CD4-positive, CD25-positive, alpha-beta regulatory T cell (primary cell): ENCODE measurements at regions not wholly inside any gene's neighbourhood (a gene's known extent, or its start where the extent isn't known, plus 50 kb on each side); places are given as distances from the start of the nearest gene placed in this dataset.

Experiments used
- ATAC-seq, 2 donors: fragments of 150-1000 bp; cut with Tn5 transposase; one replicate each; pipeline ENCODE4 v1.10.0; 2021; ENCODE audit warnings: low read depth in 2 of 2, moderate number of reproducible peaks in 2 of 2, moderate library complexity in 1 of 2
- DNase-seq, 3 donors: peaks; one replicate each; pipeline versions ENCODE4 v3.0.0 to v3.0.0-alpha.2; 2012 to 2022; ENCODE audit warnings: mixed read lengths in 1 of 3
- H3K27ac ChIP-seq: one replicate; pipeline ENCODE4 v1.7.0; 2013; ENCODE audit warnings: mild to moderate bottlenecking, low read length; ENCODE audit not compliant: insufficient read depth, poor library complexity, severe bottlenecking
- H3K27me3 ChIP-seq: one replicate; pipeline ENCODE4 v1.7.0; 2013; ENCODE audit warnings: low read length; ENCODE audit not compliant: control insufficient read depth, insufficient read depth
- H3K36me3 ChIP-seq: one replicate; pipeline ENCODE4 v1.7.0; 2013; ENCODE audit warnings: mild to moderate bottlenecking, low read length, moderate library complexity; ENCODE audit not compliant: control insufficient read depth, insufficient read depth
- H3K4me1 ChIP-seq: 2 replicates; pipeline ENCODE4 v1.7.0; 2013; ENCODE audit warnings: mild to moderate bottlenecking, low read length; ENCODE audit not compliant: insufficient read depth, control insufficient read depth, poor library complexity, severe bottlenecking
- H3K4me3 ChIP-seq: one replicate; pipeline ENCODE4 v1.7.0; 2013; ENCODE audit warnings: low read depth, mild to moderate bottlenecking, low read length, moderate library complexity
- H3K9me3 ChIP-seq, 2 experiments: 1 replicate in 1 of 2; 2 replicates in 1 of 2; pipeline ENCODE4 v1.7.0; 2013; ENCODE audit warnings: low read length in 2 of 2, mild to moderate bottlenecking in 1 of 2, moderate library complexity in 1 of 2; ENCODE audit not compliant: control insufficient read depth in 2 of 2
- H3K27ac Mint-ChIP-seq, 3 donors: one replicate each; pipeline ENCODE4 v1.8.0; 2020 to 2022; ENCODE audit warnings: mild to moderate bottlenecking in 3 of 3, mixed read lengths in 3 of 3, moderate library complexity in 2 of 3
- H3K27me3 Mint-ChIP-seq: one replicate; pipeline ENCODE4 v1.8.0; 2022; ENCODE audit warnings: mild to moderate bottlenecking, mixed read lengths
- H3K36me3 Mint-ChIP-seq: one replicate; pipeline ENCODE4 v1.8.0; 2020; ENCODE audit warnings: mixed read lengths
- H3K4me1 Mint-ChIP-seq, 4 donors: one replicate each; pipeline ENCODE4 v1.8.0; 2020 to 2022; ENCODE audit warnings: mixed read lengths in 4 of 4, mild to moderate bottlenecking in 1 of 4
- H3K4me3 Mint-ChIP-seq, 4 donors: one replicate each; pipeline ENCODE4 v1.8.0; 2020 to 2022; ENCODE audit warnings: mild to moderate bottlenecking in 4 of 4, mixed read lengths in 4 of 4, moderate library complexity in 3 of 4
- H3K9me3 Mint-ChIP-seq, 7 donors: one replicate each; pipeline ENCODE4 v1.8.0; 2020 to 2022; ENCODE audit warnings: mixed read lengths in 7 of 7, mild to moderate bottlenecking in 3 of 7, moderate library complexity in 2 of 7

DNA sequence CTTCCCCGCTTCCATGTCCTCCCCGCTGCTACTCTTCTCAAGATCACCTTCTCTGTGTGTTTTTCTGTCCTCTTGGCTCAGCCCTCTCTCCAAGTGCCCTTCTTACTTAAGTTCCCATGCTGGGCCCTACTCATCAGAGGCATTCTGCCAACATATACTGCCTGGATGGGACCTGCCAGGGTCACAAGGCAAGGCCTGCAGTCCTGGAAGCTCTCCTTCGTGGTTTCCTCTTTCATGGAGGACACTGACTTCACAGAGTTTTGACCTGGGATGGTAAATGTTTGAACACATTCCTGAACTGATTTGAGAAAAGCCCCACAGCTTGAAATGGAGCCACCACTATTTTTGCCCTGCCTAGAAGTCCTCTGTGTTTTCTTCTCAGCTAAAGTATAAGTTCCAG is 140.9 kb downstream of the TMEM30B start:
- Mint-ChIP-seq H3K4me3 (no peak overlapping the region), H3K27ac (peak overlapping the region in 1 of 3 donors; percentile 49), H3K27me3 (peaks cover 19% of the 10 kb centered on the region), H3K4me1 (no peaks in the 10 kb centered on the region), H3K9me3 (peaks cover 0 to 27% (median 12%) of the 10 kb centered on the region in 7 donors), H3K36me3 (peaks cover 5% of the 10 kb centered on the region)
- H3K9me3 ChIP-seq = peaks cover 12 to 15% of the 10 kb centered on the region in 2 experiments
- H3K4me1 ChIP-seq = no peaks in the 10 kb centered on the region
- no peaks in the 10 kb centered on the region for H3K27me3 ChIP-seq
- DNase-seq (no peak), ATAC-seq (no peak)
- no peak overlapping the region for H3K27ac ChIP-seq
- no peak overlapping the region for H3K4me3 ChIP-seq
- H3K36me3 ChIP-seq = no peaks in the 10 kb centered on the region

DNA sequence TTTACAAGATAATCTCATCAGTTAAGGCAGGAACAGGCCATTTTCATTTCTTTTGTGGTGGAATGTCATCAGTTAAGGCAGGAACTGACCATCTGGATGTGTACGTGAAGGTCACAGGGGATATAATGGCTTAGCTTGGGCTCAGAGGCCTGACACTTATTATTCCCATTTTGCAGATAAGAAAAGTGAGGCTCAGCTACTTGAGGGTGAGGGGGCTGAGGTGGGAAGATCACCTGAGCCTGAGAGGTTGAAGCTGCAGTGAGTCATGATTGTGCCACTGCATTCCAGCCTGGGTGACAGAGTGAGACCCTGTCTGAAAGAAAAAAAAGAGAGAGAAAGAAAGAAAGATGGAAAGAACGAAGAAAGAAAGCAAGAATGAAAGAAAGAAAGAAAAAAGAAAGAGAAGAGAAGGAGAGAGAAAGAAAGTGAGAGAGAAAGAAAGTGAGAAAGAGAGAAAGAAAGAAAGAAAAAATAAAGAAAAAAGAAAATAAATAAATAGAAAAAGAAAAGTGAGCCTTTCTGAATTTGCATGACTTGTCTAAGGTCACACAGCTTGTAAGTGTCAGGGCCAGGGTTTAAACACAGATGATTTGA is 142.0 kb downstream of the TMEM30B start:
- no peak overlapping the region for H3K27ac ChIP-seq
- Mint-ChIP-seq H3K36me3 (peaks cover 5% of the 10 kb centered on the region), H3K27me3 (peaks cover 15% of the 10 kb centered on the region), H3K4me3 (no peak overlapping the region), H3K9me3 (peaks cover 0 to 20% (median 9%) of the 10 kb centered on the region in 7 donors), H3K27ac (no peak overlapping the region), H3K4me1 (no peaks in the 10 kb centered on the region)
- no peak overlapping the region for H3K4me3 ChIP-seq
- DNase-seq = no peak
- no peaks in the 10 kb centered on the region for H3K36me3 ChIP-seq
- peaks cover 4 to 11% of the 10 kb centered on the region in 2 experiments for H3K9me3 ChIP-seq
- no peaks in the 10 kb centered on the region for H3K27me3 ChIP-seq
- ATAC-seq = no peak
- no peaks in the 10 kb centered on the region for H3K4me1 ChIP-seq

DNA sequence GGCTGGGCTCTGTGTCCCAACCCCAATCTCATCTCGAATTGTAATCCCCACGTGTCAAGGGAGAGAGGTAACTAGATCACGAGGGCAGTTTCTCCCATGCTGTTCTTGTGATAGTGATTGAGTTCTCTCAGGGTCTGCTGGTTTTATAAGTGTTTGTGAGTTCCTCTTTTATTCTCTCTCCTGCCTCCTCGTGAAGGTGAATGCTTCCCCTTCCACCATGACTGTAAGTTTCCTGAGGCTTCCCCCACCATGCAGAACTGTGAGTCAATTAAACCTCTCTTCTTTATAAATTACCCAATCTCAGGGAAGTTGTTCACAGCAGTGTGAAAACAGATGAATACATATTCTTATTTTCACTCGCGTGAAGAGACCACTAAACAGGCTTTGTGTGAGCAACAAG is 148.2 kb downstream of the TMEM30B start:
- H3K27me3 Mint-ChIP-seq = peaks cover 9% of the 10 kb centered on the region
- H3K27ac Mint-ChIP-seq = no peak overlapping the region
- no peak overlapping the region for H3K4me3 ChIP-seq
- no peak for ATAC-seq
- H3K4me1 Mint-ChIP-seq = no peaks in the 10 kb centered on the region
- H3K27me3 ChIP-seq = no peaks in the 10 kb centered on the region
- no peaks in the 10 kb centered on the region for H3K9me3 ChIP-seq
- no peak for DNase-seq
- H3K4me3 Mint-ChIP-seq = no peak overlapping the region
- no peaks in the 10 kb centered on the region for H3K36me3 ChIP-seq
- H3K9me3 Mint-ChIP-seq = peaks cover 0 to 9% (median 1%) of the 10 kb centered on the region in 7 donors
- peaks cover 5% of the 10 kb centered on the region for H3K36me3 Mint-ChIP-seq
- no peak overlapping the region for H3K27ac ChIP-seq
- no peaks in the 10 kb centered on the region for H3K4me1 ChIP-seq

DNA sequence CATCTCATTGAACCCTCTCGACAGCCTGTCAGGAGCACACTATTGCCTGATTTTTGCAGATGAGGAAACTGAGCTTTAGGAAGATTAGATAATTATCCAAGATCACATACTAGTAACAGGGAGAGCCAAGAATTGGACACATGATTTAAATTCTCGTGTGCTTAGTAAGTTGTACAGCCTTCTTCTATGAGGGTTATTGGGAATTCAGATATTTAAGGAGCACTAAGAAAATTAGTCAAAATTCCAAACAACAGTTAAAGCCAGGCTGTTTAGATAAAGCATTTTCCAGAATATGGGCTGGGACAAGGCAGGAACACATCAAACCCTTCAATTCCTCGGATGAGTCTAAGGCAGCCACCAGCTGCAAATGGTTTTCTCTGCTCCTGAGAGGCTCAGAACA is 148.8 kb downstream of the TMEM30B start:
- Histone ChIP-seq H3K36me3 (no peaks in the 10 kb centered on the region), H3K4me1 (no peaks in the 10 kb centered on the region), H3K27ac (no peak overlapping the region), H3K9me3 (no peaks in the 10 kb centered on the region), H3K27me3 (no peaks in the 10 kb centered on the region), H3K4me3 (no peak overlapping the region)
- no peak overlapping the region for H3K27ac Mint-ChIP-seq
- peaks cover 9% of the 10 kb centered on the region for H3K27me3 Mint-ChIP-seq
- peaks cover 0 to 7% (median 0%) of the 10 kb centered on the region in 7 donors for H3K9me3 Mint-ChIP-seq
- DNase-seq (no peak), ATAC-seq (no peak)
- H3K4me3 Mint-ChIP-seq = no peak overlapping the region
- peaks cover 5% of the 10 kb centered on the region for H3K36me3 Mint-ChIP-seq
- no peaks in the 10 kb centered on the region for H3K4me1 Mint-ChIP-seq

DNA sequence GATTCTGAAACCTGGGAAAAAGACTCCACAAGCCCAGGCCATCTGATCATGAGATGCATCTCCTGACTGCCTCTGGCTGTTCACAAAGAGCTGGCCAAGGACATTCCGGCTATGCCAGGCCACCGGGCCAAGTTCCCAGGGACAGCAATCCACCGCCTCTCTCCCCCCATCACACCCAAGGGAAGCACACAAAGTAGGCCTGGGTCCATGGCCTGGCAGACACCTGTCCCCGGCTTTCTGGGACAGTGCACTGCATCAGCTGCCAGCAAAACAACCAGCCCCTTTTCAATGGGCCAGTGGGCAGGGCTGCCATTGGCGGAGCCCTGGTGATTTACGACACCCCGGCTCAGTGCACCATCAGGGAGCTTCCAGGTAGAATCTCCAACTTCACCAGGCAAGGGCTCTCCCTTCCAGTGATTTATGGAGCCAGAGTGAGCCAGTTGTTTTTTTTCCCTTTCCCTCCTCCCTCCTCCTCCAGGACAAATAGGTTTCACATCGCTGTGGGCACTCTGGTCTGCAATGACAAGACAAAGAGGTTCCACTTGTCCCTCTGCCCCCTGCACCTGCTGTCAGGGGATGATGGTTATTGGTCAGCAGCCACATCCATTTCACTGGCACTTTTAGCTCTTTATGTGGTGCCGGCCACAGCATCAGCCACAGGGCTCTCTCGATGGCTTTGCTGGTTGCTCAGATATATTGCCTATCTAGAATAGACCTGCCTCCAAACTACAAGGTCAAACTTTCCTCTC is 149.6 kb downstream of the SLC38A6 start:
- H3K4me1 ChIP-seq = no peaks in the 10 kb centered on the region
- H3K27ac Mint-ChIP-seq = no peak overlapping the region
- no peaks in the 10 kb centered on the region for H3K27me3 ChIP-seq
- no peak overlapping the region for H3K4me3 Mint-ChIP-seq
- H3K4me1 Mint-ChIP-seq = no peaks in the 10 kb centered on the region
- DNase-seq (no peak), ATAC-seq (no peak)
- peaks cover under 1% of the 10 kb centered on the region for H3K36me3 Mint-ChIP-seq
- H3K4me3 ChIP-seq = no peak overlapping the region
- no peaks in the 10 kb centered on the region for H3K9me3 ChIP-seq
- peaks cover 14% of the 10 kb centered on the region for H3K27me3 Mint-ChIP-seq
- H3K27ac ChIP-seq = no peak overlapping the region
- no peaks in the 10 kb centered on the region for H3K36me3 ChIP-seq
- peaks cover 0 to 5% (median 0%) of the 10 kb centered on the region in 7 donors for H3K9me3 Mint-ChIP-seq

GRCh38 chr14:61129168-61129745 is 148.2 kb downstream of the SLC38A6 start:
- Mint-ChIP-seq H3K9me3 (peaks cover 0 to 3% (median 0%) of the 10 kb centered on the region in 7 donors), H3K4me1 (no peaks in the 10 kb centered on the region), H3K36me3 (no peaks in the 10 kb centered on the region), H3K4me3 (no peak overlapping the region), H3K27ac (no peak overlapping the region), H3K27me3 (peaks cover 20% of the 10 kb centered on the region)
- Histone ChIP-seq H3K27me3 (no peaks in the 10 kb centered on the region), H3K4me1 (no peaks in the 10 kb centered on the region), H3K4me3 (no peak overlapping the region), H3K9me3 (no peaks in the 10 kb centered on the region), H3K27ac (no peak overlapping the region), H3K36me3 (no peaks in the 10 kb centered on the region)
- no peak for DNase-seq
- no peak for ATAC-seq

DNA sequence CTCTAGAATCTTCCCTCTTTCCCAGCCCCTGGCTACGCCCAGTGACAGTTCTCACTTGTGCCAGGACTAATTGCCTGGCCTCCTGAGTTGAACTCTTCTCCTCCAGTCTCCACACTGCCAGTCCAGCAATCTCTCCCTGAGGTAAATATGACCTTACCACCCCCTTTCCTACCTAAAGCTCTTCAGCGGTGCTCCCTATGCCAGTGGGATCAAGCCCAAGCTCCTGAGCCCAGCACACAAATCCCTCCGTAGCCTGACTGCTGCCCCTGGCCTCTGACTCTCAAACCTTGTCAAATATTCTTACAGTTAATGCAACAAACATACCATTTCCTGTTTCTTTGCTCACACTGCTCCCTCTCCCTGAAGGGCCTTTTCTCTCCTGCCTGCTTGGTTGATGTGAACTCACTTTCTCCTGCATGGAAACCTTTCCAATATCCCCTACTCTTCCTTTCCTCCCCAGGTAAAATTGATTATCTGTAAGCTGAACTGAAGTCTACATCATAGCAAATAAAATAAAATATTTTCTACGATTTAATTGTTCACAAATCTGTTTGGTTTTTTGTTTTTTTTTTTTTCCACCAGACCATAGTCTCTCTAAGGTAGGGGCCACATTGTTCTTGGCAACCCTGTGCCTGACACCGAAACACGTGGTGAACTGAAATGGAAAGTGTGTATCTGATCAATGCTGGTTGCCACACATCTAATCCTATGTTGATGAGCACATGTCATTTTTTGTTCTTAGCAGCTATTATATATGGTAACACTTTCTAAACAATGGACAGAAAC is 147.5 kb downstream of the SLC38A6 start:
- H3K4me1 ChIP-seq = no peaks in the 10 kb centered on the region
- Mint-ChIP-seq H3K9me3 (peaks cover 0 to 3% (median 0%) of the 10 kb centered on the region in 7 donors), H3K4me1 (no peaks in the 10 kb centered on the region), H3K36me3 (no peaks in the 10 kb centered on the region), H3K27ac (peak overlapping the region in 1 of 3 donors; percentile 92), H3K27me3 (peaks cover 25% of the 10 kb centered on the region), H3K4me3 (no peak overlapping the region)
- H3K36me3 ChIP-seq = no peaks in the 10 kb centered on the region
- no peak overlapping the region for H3K4me3 ChIP-seq
- ATAC-seq (no peak), DNase-seq (no peak)
- no peaks in the 10 kb centered on the region for H3K27me3 ChIP-seq
- H3K27ac ChIP-seq = no peak overlapping the region
- no peaks in the 10 kb centered on the region for H3K9me3 ChIP-seq
